DND-41 (cell line): ENCODE measurements at regions not wholly inside any gene's neighbourhood (a gene's known extent, or its start where the extent isn't known, plus 50 kb on each side); places are given as distances from the start of the nearest gene placed in this dataset.

Experiments used
- CTCF ChIP-seq: IDR thresholded peaks from 2 replicates; pipeline ENCODE4 v1.5.1; 2012; ENCODE audit warnings: borderline replicate concordance, low read length, moderate library complexity, mild to moderate bottlenecking; ENCODE audit not compliant: poor library complexity, severe bottlenecking; ENCODE audit errors: extremely low read depth
- EZH2 ChIP-seq: IDR thresholded peaks from 3 replicates; pipeline ENCODE4 v1.6.1; 2012; ENCODE audit warnings: borderline replicate concordance, low read depth, mild to moderate bottlenecking, moderate library complexity, low read length, inconsistent platforms; ENCODE audit not compliant: severe bottlenecking

- TF ChIP-seq CTCF, result no peak
- no peak for TF ChIP-seq EZH2
Observed at GRCh38 chr4:137203601-137204000, 328.7 kb downstream of the PCDH18 start.
